ENCODE measurements at regions not wholly inside any gene's neighbourhood (a gene's known extent, or its start where the extent isn't known, plus 50 kb on each side); places are given as distances from the start of the nearest gene placed in this dataset.
"Not testable (repeated sequence)": the region's sequence is repeated elsewhere in the genome, so short reads cannot be mapped to it uniquely, and the experiment has no call there.

GRCh38 chr12:87344699-87345098 is 684.5 kb downstream of the C12orf50 start:
- Histone ChIP-seq H3K27me3 (replicated peaks in 1 of 7) (no peaks in the 10 kb centered on the region), H3K4me1 (no peaks in the 10 kb centered on the region), H3K4me3 (no peak overlapping the region), H3K27ac (no peak overlapping the region), H3K36me3 (no peaks in the 10 kb centered on the region), H3K9me3 (peaks cover 0 to 6% (median 0%) of the 10 kb centered on the region in 8 donors)
- no peak for TF ChIP-seq POLR2AphosphoS5 (IDR thresholded peaks at IDR 0.05)
- no peak for TF ChIP-seq POLR2A (IDR thresholded peaks at IDR 0.05)
- no peak for TF ChIP-seq CTCF (IDR thresholded peaks at IDR 0.05 in 8 of 11, conservative IDR thresholded peaks at IDR 0.05 in 3 of 11)
- intact Hi-C loops (cut with DNase I; ENCODE audit: low total_unique reads): no loop called here
- no peak for DNase-seq
- WGBS, 5 donors: 56 to 62% (median 57%) methylated on average over 4 of the region's 4 CpGs

GRCh38 chr12:87338681-87339080 is 690.5 kb downstream of the C12orf50 start:
- H3K4me1 ChIP-seq: no peaks in the 10 kb centered on the region
- no peaks in the 10 kb centered on the region for H3K27me3 ChIP-seq (replicated peaks in 1 of 7)
- H3K36me3 ChIP-seq: no peaks in the 10 kb centered on the region
- WGBS, 5 donors: 55 to 74% (median 66%) methylated on average over 2 of the region's 2 CpGs
- no peak for TF ChIP-seq POLR2AphosphoS5 (IDR thresholded peaks at IDR 0.05)
- TF ChIP-seq POLR2A (IDR thresholded peaks at IDR 0.05): no peak
- TF ChIP-seq CTCF (IDR thresholded peaks at IDR 0.05 in 8 of 11, conservative IDR thresholded peaks at IDR 0.05 in 3 of 11): no peak
- H3K9me3 ChIP-seq: peaks cover 0 to 6% (median 0%) of the 10 kb centered on the region in 8 donors
- H3K4me3 ChIP-seq: no peak overlapping the region
- intact Hi-C loops (cut with DNase I; ENCODE audit: low total_unique reads): no loop called here
- no peak overlapping the region for H3K27ac ChIP-seq
- DNase-seq: no peak

DNA sequence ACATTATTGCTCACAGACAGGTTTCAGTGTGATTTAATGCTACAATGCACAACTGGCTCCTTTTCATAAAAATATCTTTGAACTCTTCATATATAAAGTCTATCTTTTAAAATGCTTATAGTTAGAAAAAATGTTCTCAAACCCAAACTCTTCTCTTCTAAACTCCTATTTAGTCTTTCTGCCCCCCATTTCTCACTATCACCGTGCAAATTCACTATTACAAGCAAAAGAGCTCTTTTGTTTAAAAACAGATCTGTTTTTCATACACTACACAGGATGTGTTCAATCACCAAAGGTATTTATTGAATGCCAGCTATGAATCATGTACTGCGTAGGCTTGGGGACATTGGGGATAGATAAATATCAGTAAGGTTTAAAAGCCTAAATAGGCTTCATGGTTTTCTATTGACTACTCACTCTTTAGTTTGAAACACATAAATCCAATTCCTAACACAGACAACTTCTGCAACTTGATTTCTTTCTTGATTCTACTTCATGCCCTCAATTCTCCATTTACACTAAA is 692.3 kb downstream of the C12orf50 start:
- no peak for TF ChIP-seq POLR2A (IDR thresholded peaks at IDR 0.05)
- TF ChIP-seq CTCF (IDR thresholded peaks at IDR 0.05 in 8 of 11, conservative IDR thresholded peaks at IDR 0.05 in 3 of 11): no peak
- TF ChIP-seq POLR2AphosphoS5 (IDR thresholded peaks at IDR 0.05): no peak
- Histone ChIP-seq H3K36me3 (no peaks in the 10 kb centered on the region), H3K9me3 (peaks cover 0 to 6% (median 0%) of the 10 kb centered on the region in 8 donors), H3K4me3 (no peak overlapping the region), H3K27ac (no peak overlapping the region), H3K4me1 (peaks cover 0 to 9% (median 2%) of the 10 kb centered on the region in 6 donors), H3K27me3 (replicated peaks in 1 of 7) (no peaks in the 10 kb centered on the region)
- DNase-seq: no peak
- intact Hi-C loops (cut with DNase I; ENCODE audit: low total_unique reads): no loop called here
- 52 to 65% (median 57%) methylated on average over 2 of the region's 2 CpGs for WGBS, 5 donors

- TF ChIP-seq POLR2AphosphoS5 (IDR thresholded peaks at IDR 0.05) (no peak), POLR2A (IDR thresholded peaks at IDR 0.05) (no peak), CTCF (IDR thresholded peaks at IDR 0.05 in 8 of 11, conservative IDR thresholded peaks at IDR 0.05 in 3 of 11) (no peak)
- WGBS, 5 donors: 51 to 72% (median 61%) methylated on average over 5 of the region's 5 CpGs
- no peak overlapping the region for H3K4me3 ChIP-seq
- no peak for DNase-seq
- H3K9me3 ChIP-seq: peaks cover 0 to 13% (median 0%) of the 10 kb centered on the region in 8 donors
- peaks cover 0 to 9% (median 2%) of the 10 kb centered on the region in 6 donors for H3K4me1 ChIP-seq
- intact Hi-C loops (cut with DNase I; ENCODE audit: low total_unique reads): no loop called here
- peak overlapping the region in 2 of 8 donors; percentile 14 to 15 for H3K27ac ChIP-seq
- H3K27me3 ChIP-seq (replicated peaks in 1 of 7): no peaks in the 10 kb centered on the region
- no peaks in the 10 kb centered on the region for H3K36me3 ChIP-seq
Observed at GRCh38 chr12:87332987-87333726, 696.0 kb downstream of the C12orf50 start.

- peak; percentile 65 for DNase-seq
- H3K4me3 ChIP-seq; H3K27me3 ChIP-seq (replicated peaks in 1 of 7); intact Hi-C loops (cut with DNase I; ENCODE audit: low total_unique reads); H3K36me3 ChIP-seq; H3K27ac ChIP-seq; H3K4me1 ChIP-seq: not testable (repeated sequence)
- 93 to 100% (median 96%) methylated on average over 3 to 30 of the region's 30 CpGs for WGBS, 5 donors
- H3K9me3 ChIP-seq: peaks cover 0 to 13% (median 0%) of the 10 kb centered on the region in 8 donors
Observed at GRCh38 chr12:87330071-87330555, 699.1 kb downstream of the C12orf50 start.
